ENCODE measurements at regions not wholly inside any gene's neighbourhood (a gene's known extent, or its start where the extent isn't known, plus 50 kb on each side); places are given as distances from the start of the nearest gene placed in this dataset.
"Not testable (repeated sequence)": the region's sequence is repeated elsewhere in the genome, so short reads cannot be mapped to it uniquely, and the experiment has no call there.

DNA sequence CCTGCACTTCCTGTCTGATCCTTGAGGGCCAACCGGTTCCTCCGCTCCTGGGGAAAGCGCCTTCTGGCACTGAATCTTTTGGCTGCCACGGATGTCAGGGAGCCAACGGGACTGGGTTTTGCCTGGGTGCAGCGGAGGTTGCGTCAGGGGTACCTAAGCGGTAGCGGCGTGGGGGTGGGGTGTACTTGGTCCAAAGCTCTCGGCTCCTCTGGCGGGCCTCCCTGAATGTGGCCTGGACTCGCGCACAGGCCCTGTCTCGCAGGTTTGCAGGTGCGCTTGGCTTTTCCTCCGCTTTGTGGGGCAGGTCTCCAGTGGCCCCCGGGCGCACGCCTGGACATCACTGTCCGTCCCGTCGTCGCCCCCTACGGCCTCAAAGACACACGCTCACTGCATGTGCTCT is 1410.1 kb upstream of the PCDH10 start:
- TF ChIP-seq, protein P1, sequence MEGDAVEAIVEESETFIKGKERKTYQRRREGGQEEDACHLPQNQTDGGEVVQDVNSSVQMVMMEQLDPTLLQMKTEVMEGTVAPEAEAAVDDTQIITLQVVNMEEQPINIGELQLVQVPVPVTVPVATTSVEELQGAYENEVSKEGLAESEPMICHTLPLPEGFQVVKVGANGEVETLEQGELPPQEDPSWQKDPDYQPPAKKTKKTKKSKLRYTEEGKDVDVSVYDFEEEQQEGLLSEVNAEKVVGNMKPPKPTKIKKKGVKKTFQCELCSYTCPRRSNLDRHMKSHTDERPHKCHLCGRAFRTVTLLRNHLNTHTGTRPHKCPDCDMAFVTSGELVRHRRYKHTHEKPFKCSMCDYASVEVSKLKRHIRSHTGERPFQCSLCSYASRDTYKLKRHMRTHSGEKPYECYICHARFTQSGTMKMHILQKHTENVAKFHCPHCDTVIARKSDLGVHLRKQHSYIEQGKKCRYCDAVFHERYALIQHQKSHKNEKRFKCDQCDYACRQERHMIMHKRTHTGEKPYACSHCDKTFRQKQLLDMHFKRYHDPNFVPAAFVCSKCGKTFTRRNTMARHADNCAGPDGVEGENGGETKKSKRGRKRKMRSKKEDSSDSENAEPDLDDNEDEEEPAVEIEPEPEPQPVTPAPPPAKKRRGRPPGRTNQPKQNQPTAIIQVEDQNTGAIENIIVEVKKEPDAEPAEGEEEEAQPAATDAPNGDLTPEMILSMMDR (conservative IDR thresholded peaks at IDR 0.05; ENCODE audit: low read depth, low read length) = not testable (repeated sequence)
- TF ChIP-seq EZH2 (IDR thresholded peaks at IDR 0.05; ENCODE audit: borderline replicate concordance, low read depth, low read length, poor library complexity, severe bottlenecking) = not testable (repeated sequence)

Data from A673 (cell line).